K562 (cell line): ENCODE measurements at regions not wholly inside any gene's neighbourhood (a gene's known extent, or its start where the extent isn't known, plus 50 kb on each side); places are given as distances from the start of the nearest gene placed in this dataset.

Experiments used
- ATAC-seq: fragments of 200-7000 bp; cut with Tn5 transposase; 3 replicates; pipeline ENCODE4 v1.9.1; 2020; ENCODE audit warnings: moderate library complexity
- BruUV-seq: library from RNA; stranded (reverse); fragments of 400-500 nt; replicated peaks from 2 replicates; lab custom pipeline; 2021; lab: Mats Ljungman, UMichigan
- CTCF ChIA-PET: fragments of 300-600 bp; formaldehyde crosslinking; extraction: SDS; loops from one replicate; lab custom pipeline; 2021; ENCODE audit warnings: low intra/inter-chr PET ratio; lab: Yijun Ruan, JAX
- POLR2A ChIA-PET: fragments of 300-600, 350-650 bp; sonication (Branson Sonifier 250); formaldehyde crosslinking; extraction: SDS; loops from one replicate; lab custom pipeline; 2021; ENCODE audit warnings: antibody characterized with exemption, inconsistent platforms; lab: Yijun Ruan, JAX
- DNase-seq, 4 experiments: peaks; one replicate each; pipeline versions ENCODE4 v3.0.0 to v3.0.0-alpha.2; 2011 to 2018; ENCODE audit warnings: low spot score in 3 of 4, mixed read lengths in 3 of 4; ENCODE audit errors: extremely low read depth in 1 of 4
- FAIRE-seq: peaks from 2 replicates; lab custom pipeline; 2011; peaks lifted over from hg19 to GRCh38; lab: Jason Lieb, UNC
- H2AFZ ChIP-seq: 2 replicates; pipeline ENCODE4 v1.6.0; 2011; ENCODE audit warnings: low read depth, low read length, control low read depth, inconsistent platforms
- H3K27ac ChIP-seq: fragments of 200-600 bp; 3 replicates; pipeline ENCODE4 v1.8.0; 2011; ENCODE audit warnings: low read depth, mild to moderate bottlenecking, control low read depth, inconsistent platforms, low read length, moderate library complexity, mixed read lengths; ENCODE audit errors: extremely low read depth
- H3K27me3 ChIP-seq, 2 experiments: fragments of 300-600 bp in 1 of 2; 2 replicates in 1 of 2; 3 replicates in 1 of 2; pipeline versions ENCODE4 v1.6.0 to v1.8.0; 2011; ENCODE audit warnings: inconsistent platforms in 2 of 2, low read length in 2 of 2, mild to moderate bottlenecking in 1 of 2, mixed read lengths in 1 of 2, moderate library complexity in 1 of 2; ENCODE audit not compliant: control insufficient read depth in 2 of 2, insufficient read depth in 2 of 2
- H3K36me3 ChIP-seq: fragments of 300-600 bp; 3 replicates; pipeline ENCODE4 v1.8.0; 2011; ENCODE audit warnings: mild to moderate bottlenecking, low read length, inconsistent platforms; ENCODE audit not compliant: control insufficient read depth, insufficient read depth
- H3K4me1 ChIP-seq, 2 experiments: fragments of 200-600 bp in 1 of 2; replicated peaks in 1 of 2; 2 replicates in 1 of 2; 3 replicates in 1 of 2; pipeline versions ENCODE4 v1.5.1 to v1.8.0; 2011; ENCODE audit warnings: inconsistent platforms in 2 of 2, low read length in 2 of 2, mild to moderate bottlenecking in 1 of 2, mixed read lengths in 1 of 2, moderate library complexity in 1 of 2; ENCODE audit not compliant: control insufficient read depth in 2 of 2, insufficient read depth in 2 of 2
- H3K4me2 ChIP-seq: 2 replicates; pipeline ENCODE4 v1.6.1; 2011; ENCODE audit warnings: low read length, control low read depth, inconsistent platforms, mixed read lengths; ENCODE audit not compliant: insufficient read depth
- H3K4me3 ChIP-seq: fragments of 200-600 bp; sonication (generic), shearing (Covaris generic); 2 replicates; pipeline ENCODE4 v1.5.1; 2016; ENCODE audit warnings: control low read depth, inconsistent platforms
- H3K79me2 ChIP-seq: fragments of 200-600 bp; 3 replicates; pipeline ENCODE4 v1.8.0; 2011; ENCODE audit warnings: low read length, inconsistent platforms; ENCODE audit not compliant: control insufficient read depth, insufficient read depth
- H3K9ac ChIP-seq, 2 experiments: 2 replicates each; pipeline versions ENCODE4 v1.6.0 to v1.6.1; 2011; ENCODE audit warnings: low read depth in 2 of 2, low read length in 2 of 2, control low read depth in 1 of 2, inconsistent platforms in 1 of 2, mild to moderate bottlenecking in 1 of 2, mixed read lengths in 1 of 2; ENCODE audit not compliant: insufficient read depth in 1 of 2
- H3K9me1 ChIP-seq: one replicate; pipeline ENCODE4 v1.6.0; 2011; ENCODE audit warnings: inconsistent platforms, mild to moderate bottlenecking, low read length, moderate library complexity; ENCODE audit not compliant: control insufficient read depth, insufficient read depth
- H3K9me3 ChIP-seq: replicated peaks from 2 replicates; pipeline ENCODE4 v1.5.1; 2011; ENCODE audit warnings: low read depth, low read length, inconsistent platforms; ENCODE audit not compliant: control insufficient read depth, insufficient read depth
- H4K20me1 ChIP-seq: replicated peaks from 2 replicates; pipeline ENCODE4 v1.6.1; 2011; ENCODE audit warnings: low read length, inconsistent platforms, mixed read lengths; ENCODE audit not compliant: control insufficient read depth, insufficient read depth
- ETV5 ChIP-seq: sonication (generic); formaldehyde crosslinking; IDR thresholded peaks from 2 replicates; pipeline ENCODE4 v1.4.0; 2020; ENCODE audit warnings: low read depth, mild to moderate bottlenecking, missing genetic modification reagents
- GABPB1 ChIP-seq: sonication (generic); formaldehyde crosslinking; IDR thresholded peaks from 2 replicates; pipeline ENCODE4 v1.8.0; 2022; ENCODE audit warnings: mild to moderate bottlenecking, missing genetic modification reagents
- KAT2B ChIP-seq: IDR thresholded peaks from one replicate; pipeline ENCODE4 v1.6.1; 2012; ENCODE audit warnings: low read depth, mild to moderate bottlenecking, control low read depth, inconsistent platforms, low read length, moderate library complexity
- KLF6 ChIP-seq: fragments of 250-450 bp; sonication (Bioruptor Pico); IDR thresholded peaks from 2 replicates; pipeline ENCODE4 v1.4.0; 2020; ENCODE audit warnings: mild to moderate bottlenecking, moderate library complexity, borderline replicate concordance
- MAFF ChIP-seq: IDR thresholded peaks from 2 replicates; pipeline ENCODE4 v1.6.1; 2012; ENCODE audit warnings: low read length, improper control_type of control experiment
- NCOR1 ChIP-seq: fragments of 450-650 bp; IDR thresholded peaks from 2 replicates; pipeline ENCODE4 v1.6.1; 2016; ENCODE audit warnings: mild to moderate bottlenecking, moderate library complexity
- NEUROD1 ChIP-seq: fragments of 150-350 bp; IDR thresholded peaks from 2 replicates; pipeline ENCODE4 v1.6.1; 2014; ENCODE audit warnings: borderline replicate concordance, low read length, low read depth; ENCODE audit not compliant: partially characterized antibody
- RBM17 ChIP-seq: fragments of 200-400 bp; formaldehyde crosslinking; IDR thresholded peaks from 2 replicates; pipeline ENCODE4 v1.6.1; 2017; ENCODE audit warnings: low read depth, mild to moderate bottlenecking, low read length, borderline replicate concordance
- SAP30 ChIP-seq: fragments of 200-600 bp; sonication (generic); IDR thresholded peaks from 2 replicates; pipeline ENCODE4 v1.6.1; 2012; ENCODE audit warnings: borderline replicate concordance, low read depth, mild to moderate bottlenecking, moderate library complexity, low read length, control low read depth, inconsistent platforms; ENCODE audit not compliant: insufficient read depth, poor library complexity, severe bottlenecking
- SMARCA4 ChIP-seq: fragments of 450-650 bp; IDR thresholded peaks from 2 replicates; pipeline ENCODE4 v1.6.1; 2016
- SOX6 ChIP-seq: fragments of 450-650 bp; IDR thresholded peaks from 2 replicates; pipeline ENCODE4 v1.6.1; 2014; ENCODE audit warnings: mild to moderate bottlenecking
- SRSF7 ChIP-seq: fragments of 200-400 bp; formaldehyde crosslinking; optimal IDR thresholded peaks from 2 replicates; pipeline ENCODE3; 2017; ENCODE audit warnings: mild to moderate bottlenecking, low read depth, low read length
- STAT5B ChIP-seq: fragments of 250-450 bp; sonication (Bioruptor Pico); IDR thresholded peaks from 2 replicates; pipeline ENCODE4 v1.8.0; 2021; ENCODE audit warnings: mild to moderate bottlenecking, inconsistent platforms
- ZFX ChIP-seq: sonication (generic); formaldehyde crosslinking; IDR thresholded peaks from 2 replicates; pipeline ENCODE4 v1.8.0; 2022; ENCODE audit warnings: mild to moderate bottlenecking, missing genetic modification reagents, moderate library complexity
- ZNF589 ChIP-seq: fragments of 200-800 bp; sonication (Bioruptor generic); IDR thresholded peaks from 2 replicates; pipeline ENCODE4 v1.6.1; 2016; ENCODE audit warnings: low read depth, missing genetic modification characterization, missing compliant biosample characterization
- ZNF76 ChIP-seq: fragments of 250-450 bp; sonication (Bioruptor Pico); IDR thresholded peaks from 2 replicates; pipeline ENCODE4 v1.4.0; 2020; ENCODE audit warnings: mild to moderate bottlenecking, moderate library complexity, borderline replicate concordance
- WGBS: fragments of 100-300 bp; shearing (Covaris generic); methylation state at CpG from one replicate; pipeline ENCODE4 v1.1.6; 2016; ENCODE audit warnings: low coverage, mixed read lengths; ENCODE audit not compliant: insufficient coverage; ENCODE audit errors: missing lambda C conversion rate; 5-methylcytosine and 5-hydroxymethylcytosine counted together
- in situ Hi-C: fragments of 300-500 bp; cut with MboI; formaldehyde crosslinking; loops from 4 replicates; pipeline ENCODE4 v1.15.0; 2018; ENCODE audit warnings: inconsistent platforms, mixed read lengths
- intact Hi-C: fragments of 100-400 bp; cut with micrococcal nuclease; formaldehyde crosslinking; loops from 2 replicates; pipeline ENCODE4 v1.14.2; 2022
- TF ChIP-seq, protein P1 (sequence below): sonication (generic); formaldehyde crosslinking; IDR thresholded peaks from 2 replicates; pipeline ENCODE4 v1.8.0; 2023; ENCODE audit warnings: missing genetic modification reagents, mild to moderate bottlenecking, borderline replicate concordance
- TF ChIP-seq, protein P2 (sequence below): fragments of 450-650 bp; formaldehyde crosslinking; IDR thresholded peaks from 2 replicates; pipeline ENCODE4 v1.4.0; 2020; ENCODE audit warnings: mild to moderate bottlenecking, moderate library complexity

DNA sequence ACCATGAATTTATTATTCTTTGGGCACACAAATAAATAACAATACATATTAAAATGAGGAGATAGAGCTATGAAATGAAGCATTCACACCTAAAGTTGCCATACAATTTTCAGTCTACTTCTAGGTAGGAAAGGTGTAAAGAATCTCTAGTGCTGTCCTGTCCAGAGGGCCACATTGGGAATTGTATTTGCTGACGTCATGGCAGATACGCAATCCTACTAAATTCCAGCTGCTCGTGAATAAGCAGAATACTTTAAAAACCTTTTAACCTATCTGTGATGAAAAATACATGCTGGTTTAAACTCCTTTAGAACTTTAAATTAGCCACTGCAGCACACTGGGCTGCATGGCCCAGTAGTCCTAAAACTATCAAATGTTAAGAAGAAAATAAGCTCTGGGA is 236.1 kb downstream of the FSCB start:
- Histone ChIP-seq H3K27me3 (no peaks in the 10 kb centered on the region), H3K9me3 (no peaks in the 10 kb centered on the region), H3K79me2 (no peaks in the 10 kb centered on the region), H3K27ac (no peak overlapping the region), H3K4me3 (no peak overlapping the region), H3K4me1 (no peaks in the 10 kb centered on the region), H4K20me1 (no peaks in the 10 kb centered on the region), H3K9ac (no peak overlapping the region), H3K36me3 (no peaks in the 10 kb centered on the region), H2AFZ (no peak overlapping the region), H3K9me1 (no peaks in the 10 kb centered on the region), H3K4me2 (no peak overlapping the region)
- no TSS peak for BruUV-seq
- ATAC-seq = no peak
- POLR2A ChIA-PET = no interaction called here
- TF ChIP-seq SMARCA4 = no peak
- no peak for TF ChIP-seq NCOR1
- no peak for TF ChIP-seq ZNF589 (CRISPR knock-in tag)
- TF ChIP-seq KAT2B = no peak
- TF ChIP-seq ZFX (CRISPR knock-in tag) = no peak
- TF ChIP-seq SRSF7 = no peak
- TF ChIP-seq STAT5B (CRISPR knock-in tag) = no peak
- no peak for TF ChIP-seq GABPB1
- TF ChIP-seq SOX6 = no peak
- TF ChIP-seq, protein P1, sequence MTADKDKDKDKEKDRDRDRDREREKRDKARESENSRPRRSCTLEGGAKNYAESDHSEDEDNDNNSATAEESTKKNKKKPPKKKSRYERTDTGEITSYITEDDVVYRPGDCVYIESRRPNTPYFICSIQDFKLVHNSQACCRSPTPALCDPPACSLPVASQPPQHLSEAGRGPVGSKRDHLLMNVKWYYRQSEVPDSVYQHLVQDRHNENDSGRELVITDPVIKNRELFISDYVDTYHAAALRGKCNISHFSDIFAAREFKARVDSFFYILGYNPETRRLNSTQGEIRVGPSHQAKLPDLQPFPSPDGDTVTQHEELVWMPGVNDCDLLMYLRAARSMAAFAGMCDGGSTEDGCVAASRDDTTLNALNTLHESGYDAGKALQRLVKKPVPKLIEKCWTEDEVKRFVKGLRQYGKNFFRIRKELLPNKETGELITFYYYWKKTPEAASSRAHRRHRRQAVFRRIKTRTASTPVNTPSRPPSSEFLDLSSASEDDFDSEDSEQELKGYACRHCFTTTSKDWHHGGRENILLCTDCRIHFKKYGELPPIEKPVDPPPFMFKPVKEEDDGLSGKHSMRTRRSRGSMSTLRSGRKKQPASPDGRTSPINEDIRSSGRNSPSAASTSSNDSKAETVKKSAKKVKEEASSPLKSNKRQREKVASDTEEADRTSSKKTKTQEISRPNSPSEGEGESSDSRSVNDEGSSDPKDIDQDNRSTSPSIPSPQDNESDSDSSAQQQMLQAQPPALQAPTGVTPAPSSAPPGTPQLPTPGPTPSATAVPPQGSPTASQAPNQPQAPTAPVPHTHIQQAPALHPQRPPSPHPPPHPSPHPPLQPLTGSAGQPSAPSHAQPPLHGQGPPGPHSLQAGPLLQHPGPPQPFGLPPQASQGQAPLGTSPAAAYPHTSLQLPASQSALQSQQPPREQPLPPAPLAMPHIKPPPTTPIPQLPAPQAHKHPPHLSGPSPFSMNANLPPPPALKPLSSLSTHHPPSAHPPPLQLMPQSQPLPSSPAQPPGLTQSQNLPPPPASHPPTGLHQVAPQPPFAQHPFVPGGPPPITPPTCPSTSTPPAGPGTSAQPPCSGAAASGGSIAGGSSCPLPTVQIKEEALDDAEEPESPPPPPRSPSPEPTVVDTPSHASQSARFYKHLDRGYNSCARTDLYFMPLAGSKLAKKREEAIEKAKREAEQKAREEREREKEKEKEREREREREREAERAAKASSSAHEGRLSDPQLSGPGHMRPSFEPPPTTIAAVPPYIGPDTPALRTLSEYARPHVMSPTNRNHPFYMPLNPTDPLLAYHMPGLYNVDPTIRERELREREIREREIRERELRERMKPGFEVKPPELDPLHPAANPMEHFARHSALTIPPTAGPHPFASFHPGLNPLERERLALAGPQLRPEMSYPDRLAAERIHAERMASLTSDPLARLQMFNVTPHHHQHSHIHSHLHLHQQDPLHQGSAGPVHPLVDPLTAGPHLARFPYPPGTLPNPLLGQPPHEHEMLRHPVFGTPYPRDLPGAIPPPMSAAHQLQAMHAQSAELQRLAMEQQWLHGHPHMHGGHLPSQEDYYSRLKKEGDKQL (CRISPR knock-in tag) = no peak
- no peak for TF ChIP-seq SAP30
- TF ChIP-seq KLF6 (CRISPR knock-in tag) = no peak
- TF ChIP-seq RBM17 = no peak
- no peak for TF ChIP-seq MAFF
- no peak for TF ChIP-seq ZNF76
- no peak for TF ChIP-seq ETV5 (CRISPR knock-in tag)
- TF ChIP-seq, protein P2, sequence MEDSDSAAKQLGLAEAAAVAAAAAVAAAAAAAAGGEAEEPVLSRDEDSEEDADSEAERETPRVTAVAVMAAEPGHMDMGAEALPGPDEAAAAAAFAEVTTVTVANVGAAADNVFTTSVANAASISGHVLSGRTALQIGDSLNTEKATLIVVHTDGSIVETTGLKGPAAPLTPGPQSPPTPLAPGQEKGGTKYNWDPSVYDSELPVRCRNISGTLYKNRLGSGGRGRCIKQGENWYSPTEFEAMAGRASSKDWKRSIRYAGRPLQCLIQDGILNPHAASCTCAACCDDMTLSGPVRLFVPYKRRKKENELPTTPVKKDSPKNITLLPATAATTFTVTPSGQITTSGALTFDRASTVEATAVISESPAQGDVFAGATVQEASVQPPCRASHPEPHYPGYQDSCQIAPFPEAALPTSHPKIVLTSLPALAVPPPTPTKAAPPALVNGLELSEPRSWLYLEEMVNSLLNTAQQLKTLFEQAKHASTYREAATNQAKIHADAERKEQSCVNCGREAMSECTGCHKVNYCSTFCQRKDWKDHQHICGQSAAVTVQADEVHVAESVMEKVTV (CRISPR knock-in tag) = no peak
- TF ChIP-seq NEUROD1 = no peak
- intact Hi-C loops = no loop called here
- CTCF ChIA-PET = no interaction called here
- in situ Hi-C loops = no loop called here
- no peak for DNase-seq
- WGBS = 0% methylated on average over 3 of the region's 3 CpGs
- FAIRE-seq = no peak
